ENCODE measurements at regions not wholly inside any gene's neighbourhood (a gene's known extent, or its start where the extent isn't known, plus 50 kb on each side); places are given as distances from the start of the nearest gene placed in this dataset.

DNA sequence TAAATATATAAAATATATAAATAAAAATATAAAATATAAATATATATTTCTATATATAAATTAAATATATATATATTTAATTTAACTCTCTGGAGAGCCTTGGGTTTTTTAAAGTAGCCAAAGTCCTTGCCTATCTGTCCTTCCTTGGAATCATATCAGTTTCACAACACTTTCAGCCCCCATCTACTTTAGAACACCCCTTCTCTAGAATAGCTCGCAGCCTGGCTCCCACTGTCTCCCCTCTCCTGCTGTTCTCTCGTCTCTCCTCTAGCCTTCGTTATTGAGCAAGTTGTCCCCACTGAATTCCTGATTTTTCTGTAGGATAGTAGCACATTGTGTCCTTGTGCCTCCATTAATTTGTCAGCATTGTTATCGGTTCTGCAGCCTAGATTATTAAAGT, 677.0 kb downstream of the RNF144A start:
- no peak overlapping the region for H3K27ac ChIP-seq
- intact Hi-C loops (cut with DNase I) = no loop called here
- no peaks in the 10 kb centered on the region for H3K4me1 ChIP-seq (replicated peaks in 1 of 2)
- no peaks in the 10 kb centered on the region for H3K9me3 ChIP-seq (replicated peaks in 1 of 3)
- DNase-seq = no peak
- no peaks in the 10 kb centered on the region for H3K27me3 ChIP-seq
- H3K36me3 ChIP-seq (replicated peaks in 1 of 2) = no peaks in the 10 kb centered on the region
- TF ChIP-seq CTCF (IDR thresholded peaks at IDR 0.05) (no peak), POLR2A (IDR thresholded peaks at IDR 0.05) (no peak)
- H3K4me3 ChIP-seq = no peak overlapping the region
- WGBS, 4 donors = 77 to 84% (median 82%) methylated on average over 4 of the region's 4 CpGs

GRCh38 chr2:7595206-7595605, 678.0 kb downstream of the RNF144A start:
- H3K27me3 ChIP-seq = no peaks in the 10 kb centered on the region
- H3K4me1 ChIP-seq (replicated peaks in 1 of 2) = no peaks in the 10 kb centered on the region
- intact Hi-C loops (cut with DNase I) = no loop called here
- TF ChIP-seq POLR2A (IDR thresholded peaks at IDR 0.05) = no peak
- DNase-seq = no peak
- 93 to 97% (median 95%) methylated on average over 3 of the region's 3 CpGs for WGBS, 4 donors
- H3K4me3 ChIP-seq = no peak overlapping the region
- no peak overlapping the region for H3K27ac ChIP-seq
- no peaks in the 10 kb centered on the region for H3K36me3 ChIP-seq (replicated peaks in 1 of 2)
- no peaks in the 10 kb centered on the region for H3K9me3 ChIP-seq (replicated peaks in 1 of 3)

DNA sequence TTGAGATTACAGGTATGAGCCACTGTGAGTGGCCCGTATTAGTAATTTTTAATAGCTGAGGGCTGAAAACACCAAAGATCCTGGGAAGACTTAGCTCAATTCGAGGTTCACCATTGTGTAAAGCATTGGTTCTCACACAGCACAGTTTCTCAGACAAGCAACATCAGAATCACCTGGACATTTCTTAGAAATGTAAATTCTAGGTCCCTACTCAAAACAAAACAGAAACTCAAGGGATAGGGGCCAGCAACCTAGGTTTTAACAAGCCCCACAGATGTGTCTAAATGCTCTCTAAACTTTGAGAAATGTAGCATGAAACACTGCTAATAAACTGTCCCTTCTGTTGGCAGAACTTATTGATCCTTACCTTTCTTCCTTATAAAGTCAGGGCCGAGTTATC, 681.2 kb downstream of the RNF144A start:
- Histone ChIP-seq H3K9me3 (replicated peaks in 1 of 3) (no peaks in the 10 kb centered on the region), H3K27ac (no peak overlapping the region), H3K27me3 (no peaks in the 10 kb centered on the region), H3K4me1 (replicated peaks in 1 of 2) (no peaks in the 10 kb centered on the region), H3K4me3 (no peak overlapping the region), H3K36me3 (replicated peaks in 1 of 2) (no peaks in the 10 kb centered on the region)
- TF ChIP-seq CTCF (IDR thresholded peaks at IDR 0.05) (no peak), POLR2A (IDR thresholded peaks at IDR 0.05) (no peak)
- intact Hi-C loops (cut with DNase I) = no loop called here
- 81 to 90% (median 88%) methylated on average over 2 to 3 of the region's 3 CpGs for WGBS, 4 donors
- no peak for DNase-seq

DNA sequence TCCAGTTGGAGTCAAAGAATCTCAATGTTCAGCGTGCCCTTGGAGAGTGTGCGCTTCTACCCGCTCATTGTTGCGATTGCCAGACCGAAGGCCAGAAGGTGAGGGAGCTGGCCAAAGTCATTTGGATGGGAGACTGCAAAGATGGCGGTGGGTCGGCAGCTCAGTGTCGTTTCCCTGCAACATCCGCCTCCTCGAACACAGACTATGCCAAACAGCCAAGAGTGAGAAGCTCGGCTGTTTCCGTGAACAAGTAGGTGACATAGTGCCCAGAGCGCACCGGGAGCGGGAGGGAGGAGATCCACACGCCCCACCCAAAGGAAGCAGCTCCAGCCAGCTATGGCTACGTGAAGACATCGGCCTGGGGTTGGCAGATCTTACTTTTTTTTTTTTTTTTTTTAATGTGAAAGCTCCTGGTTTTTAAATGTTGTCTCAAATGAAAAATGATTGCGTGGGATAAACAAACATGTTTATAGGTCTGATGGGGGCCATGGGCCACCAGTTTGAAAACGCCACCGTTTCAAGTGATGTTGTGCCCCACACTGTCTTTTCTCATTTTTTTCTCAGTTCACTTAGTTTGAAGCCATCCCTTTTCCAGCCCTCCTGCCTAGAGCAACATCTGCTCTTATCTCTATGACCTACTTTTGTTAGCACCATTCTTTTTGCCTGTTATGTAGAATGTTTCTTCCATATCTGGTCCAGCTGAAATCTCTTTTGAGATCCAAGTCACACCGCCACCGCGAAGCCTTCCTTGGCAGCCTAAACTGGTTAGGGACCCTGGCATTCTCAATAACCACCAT, 682.4 kb downstream of the RNF144A start:
- intact Hi-C loops (cut with DNase I) = no loop called here
- no peak for TF ChIP-seq CTCF (IDR thresholded peaks at IDR 0.05)
- TF ChIP-seq POLR2A (IDR thresholded peaks at IDR 0.05) = no peak
- H3K4me1 ChIP-seq (replicated peaks in 1 of 2) = no peaks in the 10 kb centered on the region
- H3K27me3 ChIP-seq = no peaks in the 10 kb centered on the region
- WGBS, 4 donors = 85 to 90% (median 87%) methylated on average over 23 to 24 of the region's 24 CpGs
- no peaks in the 10 kb centered on the region for H3K9me3 ChIP-seq (replicated peaks in 1 of 3)
- no peaks in the 10 kb centered on the region for H3K36me3 ChIP-seq (replicated peaks in 1 of 2)
- no peak overlapping the region for H3K27ac ChIP-seq
- H3K4me3 ChIP-seq = no peak overlapping the region
- no peak for DNase-seq

DNA sequence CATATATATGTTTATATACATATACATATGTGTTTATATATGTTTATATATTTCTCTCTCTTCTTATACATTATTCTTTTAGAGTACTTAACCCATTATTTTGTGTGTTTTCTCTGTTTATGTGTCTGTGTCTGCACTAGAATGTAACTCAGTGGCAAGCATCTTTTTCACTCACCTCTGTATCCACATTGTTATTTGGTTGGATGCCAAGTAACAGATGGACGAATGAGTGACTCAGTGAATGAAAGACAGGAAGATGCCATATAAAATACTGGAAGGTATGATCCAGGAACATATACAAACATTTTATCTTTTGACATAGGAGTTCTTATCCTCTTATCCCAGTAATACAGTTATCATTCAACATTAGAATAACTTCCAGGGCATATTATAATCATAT, 684.8 kb downstream of the RNF144A start:
- Histone ChIP-seq H3K36me3 (replicated peaks in 1 of 2) (no peaks in the 10 kb centered on the region), H3K9me3 (replicated peaks in 1 of 3) (no peaks in the 10 kb centered on the region), H3K27ac (no peak overlapping the region), H3K27me3 (no peaks in the 10 kb centered on the region), H3K4me3 (no peak overlapping the region), H3K4me1 (replicated peaks in 1 of 2) (no peaks in the 10 kb centered on the region)
- 35 to 58% (median 46%) methylated on average over 1 of the region's 1 CpG for WGBS, 4 donors
- intact Hi-C loops (cut with DNase I) = no loop called here
- no peak for TF ChIP-seq POLR2A (IDR thresholded peaks at IDR 0.05)
- TF ChIP-seq CTCF (IDR thresholded peaks at IDR 0.05) = no peak
- no peak for DNase-seq

All from adrenal gland (tissue), 9 donors.